ENCODE measurements at regions not wholly inside any gene's neighbourhood (a gene's known extent, or its start where the extent isn't known, plus 50 kb on each side); places are given as distances from the start of the nearest gene placed in this dataset.

DNA sequence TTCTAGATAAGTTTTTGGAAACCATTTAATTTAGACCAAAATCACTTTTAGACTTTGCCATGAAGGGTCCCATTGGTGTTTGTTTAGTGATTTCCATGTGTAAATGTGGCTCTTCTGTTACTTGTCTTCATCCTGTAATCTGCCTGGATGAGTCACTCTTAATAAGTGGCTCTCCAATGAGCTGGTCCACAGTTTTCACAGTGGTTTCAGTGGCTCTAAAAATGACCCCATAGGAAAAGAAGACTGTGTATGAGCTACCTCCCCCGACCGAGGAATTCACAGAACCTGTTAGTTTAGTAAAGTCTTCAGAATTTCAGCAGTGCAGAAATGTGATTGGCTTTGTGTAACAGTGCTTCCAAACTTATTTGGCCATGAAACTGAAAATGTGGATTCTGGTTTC lies 492.0 kb upstream of the MARCKS start (continued):
- TF ChIP-seq, protein P1, sequence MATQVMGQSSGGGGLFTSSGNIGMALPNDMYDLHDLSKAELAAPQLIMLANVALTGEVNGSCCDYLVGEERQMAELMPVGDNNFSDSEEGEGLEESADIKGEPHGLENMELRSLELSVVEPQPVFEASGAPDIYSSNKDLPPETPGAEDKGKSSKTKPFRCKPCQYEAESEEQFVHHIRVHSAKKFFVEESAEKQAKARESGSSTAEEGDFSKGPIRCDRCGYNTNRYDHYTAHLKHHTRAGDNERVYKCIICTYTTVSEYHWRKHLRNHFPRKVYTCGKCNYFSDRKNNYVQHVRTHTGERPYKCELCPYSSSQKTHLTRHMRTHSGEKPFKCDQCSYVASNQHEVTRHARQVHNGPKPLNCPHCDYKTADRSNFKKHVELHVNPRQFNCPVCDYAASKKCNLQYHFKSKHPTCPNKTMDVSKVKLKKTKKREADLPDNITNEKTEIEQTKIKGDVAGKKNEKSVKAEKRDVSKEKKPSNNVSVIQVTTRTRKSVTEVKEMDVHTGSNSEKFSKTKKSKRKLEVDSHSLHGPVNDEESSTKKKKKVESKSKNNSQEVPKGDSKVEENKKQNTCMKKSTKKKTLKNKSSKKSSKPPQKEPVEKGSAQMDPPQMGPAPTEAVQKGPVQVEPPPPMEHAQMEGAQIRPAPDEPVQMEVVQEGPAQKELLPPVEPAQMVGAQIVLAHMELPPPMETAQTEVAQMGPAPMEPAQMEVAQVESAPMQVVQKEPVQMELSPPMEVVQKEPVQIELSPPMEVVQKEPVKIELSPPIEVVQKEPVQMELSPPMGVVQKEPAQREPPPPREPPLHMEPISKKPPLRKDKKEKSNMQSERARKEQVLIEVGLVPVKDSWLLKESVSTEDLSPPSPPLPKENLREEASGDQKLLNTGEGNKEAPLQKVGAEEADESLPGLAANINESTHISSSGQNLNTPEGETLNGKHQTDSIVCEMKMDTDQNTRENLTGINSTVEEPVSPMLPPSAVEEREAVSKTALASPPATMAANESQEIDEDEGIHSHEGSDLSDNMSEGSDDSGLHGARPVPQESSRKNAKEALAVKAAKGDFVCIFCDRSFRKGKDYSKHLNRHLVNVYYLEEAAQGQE (IDR thresholded peaks at IDR 0.05; ENCODE audit: unreplicated experiment) = no peak
- no peak for TF ChIP-seq ZNF331 (CRISPR knock-in tag; IDR thresholded peaks at IDR 0.05; ENCODE audit: low read depth)
- TF ChIP-seq ZNF114 (CRISPR knock-in tag; IDR thresholded peaks at IDR 0.05) = no peak
- TF ChIP-seq EZH2 (IDR thresholded peaks at IDR 0.05; ENCODE audit: low read depth, unreplicated experiment) = no peak
- TF ChIP-seq NANOG (IDR thresholded peaks at IDR 0.05; ENCODE audit: borderline replicate concordance) = no peak

DNA sequence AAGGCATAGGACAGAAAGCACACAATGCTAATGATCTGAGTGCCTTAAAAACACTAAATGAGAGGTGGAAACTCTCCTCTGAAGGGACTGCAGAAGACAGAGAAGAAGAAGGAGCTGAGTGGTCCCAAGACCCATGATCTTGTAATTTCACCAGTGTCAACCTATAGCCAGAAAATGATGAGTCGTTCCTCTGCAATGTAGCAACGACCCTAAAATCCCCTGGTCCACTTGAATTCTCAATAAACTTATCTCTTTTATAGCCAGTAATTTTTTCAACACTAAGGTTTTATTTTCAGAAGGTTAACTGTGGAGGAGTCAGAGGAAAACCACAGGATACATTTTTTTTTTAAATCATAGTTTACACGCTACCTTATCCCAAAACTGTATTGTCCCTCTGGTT lies 490.6 kb upstream of the MARCKS start:
- Histone ChIP-seq H3F3A (replicated peaks; ENCODE audit: low read depth) (no peaks in the 10 kb centered on the region), H3K4me2 (no peak overlapping the region), H3K9me2 (ENCODE audit: insufficient read depth) (no peaks in the 10 kb centered on the region), H3K36me3 (ENCODE audit: insufficient read depth) (no peaks in the 10 kb centered on the region; the same call in 1 of the 2 replicates), H2AFZ (no peak overlapping the region), H3K4me1 (ENCODE audit: insufficient read depth) (peaks cover 26% of the 10 kb centered on the region), H3K79me2 (replicated peaks; ENCODE audit: insufficient read depth) (no peaks in the 10 kb centered on the region), H3K27me3 (ENCODE audit: insufficient read depth) (no peaks in the 10 kb centered on the region), H4K20me1 (replicated peaks; ENCODE audit: insufficient read depth) (no peaks in the 10 kb centered on the region), H3K4me3 (no peak overlapping the region), H3K27ac (ENCODE audit: low read depth) (no peak overlapping the region)
- DNase-seq (ENCODE audit: low spot score) (no peak), ATAC-seq (no peak)
- H3K36me3 Mint-ChIP-seq (ENCODE audit: low read depth) = no peaks in the 10 kb centered on the region
- no peak overlapping the region for H3K27ac Mint-ChIP-seq
- H3K27me3 Mint-ChIP-seq (ENCODE audit: insufficient read depth, low read depth, poor library complexity) = no peaks in the 10 kb centered on the region
- no peak overlapping the region for H3K4me3 Mint-ChIP-seq
- H3K9me3 Mint-ChIP-seq = no peaks in the 10 kb centered on the region
- peaks cover 28% of the 10 kb centered on the region for H3K4me1 Mint-ChIP-seq
- TF ChIP-seq ZNF331 (CRISPR knock-in tag; IDR thresholded peaks at IDR 0.05; ENCODE audit: low read depth) (no peak), JUNB (IDR thresholded peaks at IDR 0.05; ENCODE audit: unreplicated experiment) (no peak), EZH2phosphoT487 (IDR thresholded peaks at IDR 0.05; ENCODE audit: unreplicated experiment) (no peak), EZH2 (IDR thresholded peaks at IDR 0.05; ENCODE audit: low read depth, unreplicated experiment) (no peak), STAT1 (IDR thresholded peaks at IDR 0.05; ENCODE audit: unreplicated experiment) (no peak), CREB1 (CRISPR knock-in tag; IDR thresholded peaks at IDR 0.05; ENCODE audit: low read depth) (no peak), POLR2AphosphoS5 (IDR thresholded peaks at IDR 0.05; ENCODE audit: low read depth) (no peak), ZNF114 (CRISPR knock-in tag; IDR thresholded peaks at IDR 0.05) (no peak), NANOG (IDR thresholded peaks at IDR 0.05; ENCODE audit: borderline replicate concordance) (no peak)
- TF ChIP-seq, protein P1 (IDR thresholded peaks at IDR 0.05; ENCODE audit: unreplicated experiment) = no peak
- TF ChIP-seq, protein P2, sequence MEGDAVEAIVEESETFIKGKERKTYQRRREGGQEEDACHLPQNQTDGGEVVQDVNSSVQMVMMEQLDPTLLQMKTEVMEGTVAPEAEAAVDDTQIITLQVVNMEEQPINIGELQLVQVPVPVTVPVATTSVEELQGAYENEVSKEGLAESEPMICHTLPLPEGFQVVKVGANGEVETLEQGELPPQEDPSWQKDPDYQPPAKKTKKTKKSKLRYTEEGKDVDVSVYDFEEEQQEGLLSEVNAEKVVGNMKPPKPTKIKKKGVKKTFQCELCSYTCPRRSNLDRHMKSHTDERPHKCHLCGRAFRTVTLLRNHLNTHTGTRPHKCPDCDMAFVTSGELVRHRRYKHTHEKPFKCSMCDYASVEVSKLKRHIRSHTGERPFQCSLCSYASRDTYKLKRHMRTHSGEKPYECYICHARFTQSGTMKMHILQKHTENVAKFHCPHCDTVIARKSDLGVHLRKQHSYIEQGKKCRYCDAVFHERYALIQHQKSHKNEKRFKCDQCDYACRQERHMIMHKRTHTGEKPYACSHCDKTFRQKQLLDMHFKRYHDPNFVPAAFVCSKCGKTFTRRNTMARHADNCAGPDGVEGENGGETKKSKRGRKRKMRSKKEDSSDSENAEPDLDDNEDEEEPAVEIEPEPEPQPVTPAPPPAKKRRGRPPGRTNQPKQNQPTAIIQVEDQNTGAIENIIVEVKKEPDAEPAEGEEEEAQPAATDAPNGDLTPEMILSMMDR (conservative IDR thresholded peaks at IDR 0.05; ENCODE audit: low read depth in 2 of 2) = no peak
- TF ChIP-seq, protein P3, sequence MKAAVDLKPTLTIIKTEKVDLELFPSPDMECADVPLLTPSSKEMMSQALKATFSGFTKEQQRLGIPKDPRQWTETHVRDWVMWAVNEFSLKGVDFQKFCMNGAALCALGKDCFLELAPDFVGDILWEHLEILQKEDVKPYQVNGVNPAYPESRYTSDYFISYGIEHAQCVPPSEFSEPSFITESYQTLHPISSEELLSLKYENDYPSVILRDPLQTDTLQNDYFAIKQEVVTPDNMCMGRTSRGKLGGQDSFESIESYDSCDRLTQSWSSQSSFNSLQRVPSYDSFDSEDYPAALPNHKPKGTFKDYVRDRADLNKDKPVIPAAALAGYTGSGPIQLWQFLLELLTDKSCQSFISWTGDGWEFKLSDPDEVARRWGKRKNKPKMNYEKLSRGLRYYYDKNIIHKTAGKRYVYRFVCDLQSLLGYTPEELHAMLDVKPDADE (IDR thresholded peaks at IDR 0.05) = no peak
